Adrenal gland (tissue), 5 donors: ENCODE measurements at regions not wholly inside any gene's neighbourhood (a gene's known extent, or its start where the extent isn't known, plus 50 kb on each side); places are given as distances from the start of the nearest gene placed in this dataset.

Experiments used
- CTCF ChIP-seq, 6 experiments: fragments of 450-650 bp in 4 of 6; fragments of 200-600 bp in 2 of 6; sonication (generic) in 1 of 6; IDR thresholded peaks; 1 replicate in 5 of 6; 2 replicates in 1 of 6; pipeline versions ENCODE4 v1.5.1 to v1.8.0; 2016 to 2021; ENCODE audit warnings: antibody characterized with exemption in 6 of 6, mild to moderate bottlenecking in 2 of 6, moderate library complexity in 1 of 6
- POLR2A ChIP-seq, 2 donors: fragments of 450-650 bp; IDR thresholded peaks; one replicate each; pipeline ENCODE4 v1.6.1; 2017; ENCODE audit warnings: antibody characterized with exemption in 2 of 2, mild to moderate bottlenecking in 2 of 2, moderate library complexity in 1 of 2
- donor health status: DM: no; HTN: no; CAD: no.

- TF ChIP-seq POLR2A (IDR thresholded peaks at IDR 0.05) = no peak
- TF ChIP-seq CTCF (IDR thresholded peaks at IDR 0.05) = no peak
Measured at GRCh38 chr10:123578721-123579120, 87.4 kb upstream of the GPR26 start.
